Skin epidermis (tissue), 12 donors: ENCODE measurements at regions not wholly inside any gene's neighbourhood (a gene's known extent, or its start where the extent isn't known, plus 50 kb on each side); places are given as distances from the start of the nearest gene placed in this dataset.

Source experiments
- H3K27ac ChIP-seq, 21 experiments: fragments of 200-600 bp; sonication (generic) in 11 of 21; one replicate each; pipeline ENCODE4 v1.5.0; 2020; ENCODE audit warnings: mild to moderate bottlenecking in 3 of 21, inconsistent platforms in 2 of 21, moderate library complexity in 2 of 21
- H3K4me3 ChIP-seq, 7 experiments: fragments of 200-600 bp; sonication (generic) in 2 of 7; one replicate each; pipeline ENCODE4 v1.5.0; 2020; ENCODE audit warnings: inconsistent platforms in 2 of 7, mild to moderate bottlenecking in 2 of 7, moderate library complexity in 1 of 7

DNA sequence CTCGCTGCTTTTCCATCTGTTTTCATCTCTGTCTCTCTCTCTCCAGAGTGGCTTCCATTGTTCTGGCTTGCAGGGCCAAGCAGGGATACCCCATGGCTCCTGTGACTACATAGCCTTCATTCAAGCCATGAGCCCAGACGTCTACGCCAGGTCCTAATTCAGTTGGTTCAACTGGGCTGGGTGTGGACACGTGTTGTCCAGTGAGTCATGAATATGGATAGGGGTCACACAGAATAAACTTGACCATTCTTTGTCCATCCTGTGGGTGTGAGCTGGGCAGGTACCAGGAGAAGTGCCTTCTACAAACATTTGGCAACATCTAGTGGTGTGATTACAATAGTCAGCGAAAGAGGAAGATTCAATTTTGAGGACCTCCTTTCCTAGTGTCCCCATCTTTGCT lies 96.9 kb upstream of the ARMC2 start:
- no peak overlapping the region for H3K4me3 ChIP-seq
- no peak overlapping the region for H3K27ac ChIP-seq

DNA sequence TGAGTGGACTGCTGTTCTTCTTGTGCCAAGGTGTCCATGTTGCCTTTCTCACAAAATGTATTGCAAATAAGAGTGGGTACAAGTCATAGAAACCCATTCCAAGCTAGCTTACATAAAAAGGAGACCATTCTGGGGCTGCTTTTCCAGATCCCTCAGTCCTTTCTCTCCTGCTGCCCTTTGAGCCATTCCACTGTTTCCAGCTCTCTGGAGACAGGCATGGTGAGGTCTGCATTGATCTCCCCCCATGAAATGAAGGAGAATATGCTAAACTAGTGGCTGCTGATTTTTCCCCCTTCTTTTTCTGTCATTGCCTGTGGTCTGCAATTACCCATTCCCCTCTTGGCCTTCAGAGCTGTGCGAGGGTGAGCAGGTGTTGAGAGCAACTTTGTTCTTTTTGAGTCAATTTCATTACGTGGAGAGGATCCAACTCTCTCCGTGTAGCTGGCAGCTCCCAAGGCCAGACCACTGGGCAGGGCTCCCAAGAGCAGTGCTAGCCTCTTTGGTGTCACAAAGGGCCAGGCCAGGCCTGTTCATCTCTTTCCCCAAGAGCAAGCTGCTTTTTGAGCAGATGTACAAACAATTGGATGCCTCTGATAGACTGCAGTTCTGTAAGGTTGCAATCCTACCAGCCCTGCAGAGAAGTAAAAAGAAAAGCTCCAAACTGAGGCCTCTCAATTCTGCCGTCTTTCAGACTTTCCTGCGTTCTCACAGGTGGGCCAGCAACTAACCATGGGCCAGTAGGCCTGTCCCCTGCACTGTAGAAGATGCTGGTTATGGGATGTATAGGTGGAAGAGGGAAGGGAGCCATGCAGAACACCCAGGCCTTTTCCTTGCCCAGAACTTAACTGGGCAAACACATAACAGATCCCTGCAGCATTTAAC lies 96.1 kb upstream of the ARMC2 start:
- no peak overlapping the region for H3K27ac ChIP-seq
- H3K4me3 ChIP-seq: no peak overlapping the region

DNA sequence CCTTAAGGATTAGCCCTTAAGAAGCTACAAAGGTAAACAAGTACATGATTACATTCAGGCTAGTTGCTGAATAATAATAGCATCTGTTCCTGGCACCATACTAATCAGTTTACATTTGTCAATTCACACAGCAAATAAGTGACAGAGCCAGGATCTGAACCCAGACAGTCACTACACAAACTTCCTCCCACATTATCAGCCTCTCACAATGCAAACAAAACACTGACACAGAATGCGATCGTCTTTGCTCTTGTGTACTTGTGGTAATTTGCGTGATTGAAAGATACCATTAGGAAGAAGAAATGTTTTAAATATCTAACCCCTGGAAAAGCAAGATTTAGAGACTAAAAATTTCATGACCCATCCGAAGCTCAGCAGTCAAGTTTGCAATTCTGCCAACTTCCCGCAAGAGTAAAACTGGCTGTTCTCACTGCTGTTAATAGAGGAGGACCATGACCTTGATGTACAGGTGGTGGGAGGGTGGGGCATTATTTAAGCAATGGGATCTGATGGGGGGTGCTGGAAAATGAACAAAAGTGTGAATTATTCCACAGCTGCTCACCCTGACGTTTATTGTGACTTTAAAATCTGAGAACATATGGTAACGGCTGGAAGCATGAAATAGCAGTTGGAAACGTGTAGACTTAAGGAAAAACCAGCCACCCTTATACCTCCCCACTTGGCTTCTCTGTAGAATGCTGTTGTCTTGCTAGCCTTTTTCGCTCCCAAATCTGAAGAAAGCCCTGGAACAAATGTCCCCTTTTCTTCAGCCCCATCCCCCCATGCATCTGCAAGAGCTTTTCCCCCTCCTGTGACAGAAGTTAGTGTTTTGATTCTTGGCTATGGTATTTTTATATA lies 95.3 kb upstream of the ARMC2 start:
- Histone ChIP-seq H3K4me3 (no peak overlapping the region), H3K27ac (no peak overlapping the region)

DNA sequence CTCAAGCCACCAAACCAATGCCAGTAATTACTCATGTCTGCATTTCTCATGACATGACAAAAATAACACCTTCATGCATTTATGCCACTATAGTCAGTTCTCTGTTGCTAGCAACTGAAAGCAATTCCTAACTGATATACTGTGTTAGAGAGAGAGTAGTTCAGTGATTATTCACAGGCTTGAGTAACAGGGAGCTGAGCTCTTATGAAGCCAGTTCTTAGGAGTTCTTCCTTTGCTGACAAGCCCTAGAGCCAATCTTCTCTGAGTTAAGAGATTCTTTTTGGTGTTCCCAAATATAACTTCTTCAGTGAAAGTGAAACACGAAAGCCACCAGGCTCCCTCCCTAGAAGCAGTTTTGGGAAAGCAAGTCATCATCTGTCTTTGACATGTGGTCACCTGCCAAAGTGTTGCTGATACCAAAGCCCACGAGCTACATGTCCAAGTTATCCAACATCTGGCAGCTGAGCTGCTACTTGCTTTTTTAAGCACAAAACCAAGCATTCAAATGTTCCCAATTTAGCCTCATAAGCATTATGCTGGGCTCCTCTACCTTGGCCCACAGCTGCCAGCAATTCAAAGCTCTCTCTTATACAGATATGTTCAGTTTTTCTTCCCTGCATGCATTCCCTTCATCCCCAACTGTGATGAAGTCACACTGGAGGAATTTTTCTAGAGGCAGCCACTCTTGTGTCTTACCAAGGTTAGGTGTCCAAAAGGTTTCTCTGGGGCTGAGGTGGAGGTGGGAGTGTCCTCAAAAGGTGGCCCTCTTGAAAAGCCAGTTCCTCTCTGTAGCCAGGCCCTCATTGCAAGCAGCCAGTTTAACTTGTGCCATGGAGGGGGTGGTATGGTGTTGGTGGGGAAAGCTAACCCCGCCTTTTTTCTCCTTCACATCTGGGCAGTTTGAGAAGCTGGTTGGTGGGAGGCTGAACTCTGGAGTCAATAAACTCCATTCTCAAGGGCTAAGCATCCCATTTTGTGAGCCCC lies 92.7 kb upstream of the ARMC2 start:
- no peak overlapping the region for H3K27ac ChIP-seq
- no peak overlapping the region for H3K4me3 ChIP-seq

DNA sequence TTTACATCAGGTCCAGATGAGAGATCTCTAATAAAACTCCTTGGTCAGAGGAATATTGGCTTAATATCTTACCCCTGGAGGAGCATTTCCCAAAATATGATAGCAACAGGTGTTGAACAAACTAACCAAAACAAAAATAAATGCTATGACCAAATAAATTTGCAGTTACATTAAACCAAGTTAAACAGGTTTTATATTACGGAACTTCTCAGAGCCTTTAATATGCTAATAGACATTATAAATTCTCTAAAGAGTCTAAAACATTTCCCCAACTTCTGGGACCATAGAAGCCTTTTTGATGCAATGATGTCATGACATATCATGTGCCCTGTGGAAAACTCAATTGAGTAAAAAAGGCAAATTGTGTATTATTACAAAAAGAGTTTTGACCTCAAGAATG lies 90.9 kb upstream of the ARMC2 start:
- H3K4me3 ChIP-seq: no peak overlapping the region
- no peak overlapping the region for H3K27ac ChIP-seq

DNA sequence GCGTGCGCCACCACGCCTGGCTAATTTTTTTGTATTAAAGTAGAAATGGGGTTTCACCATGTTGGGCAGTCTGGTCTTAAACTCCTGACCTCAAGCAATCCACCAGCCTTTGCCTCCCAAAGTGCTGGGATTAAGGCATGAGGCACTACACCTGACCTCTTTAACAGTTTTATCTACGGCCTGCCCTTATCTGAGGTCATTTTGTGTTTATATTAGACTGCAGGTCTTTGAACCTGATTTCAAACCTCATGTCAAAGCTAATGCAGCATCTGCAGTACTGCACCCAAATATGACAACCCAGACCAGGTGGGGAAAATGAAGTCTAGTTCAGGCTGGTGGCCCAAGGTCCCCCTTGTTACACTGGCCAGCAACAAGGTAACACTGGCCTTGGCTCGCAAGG lies 89.3 kb upstream of the ARMC2 start:
- H3K27ac ChIP-seq: no peak overlapping the region

DNA sequence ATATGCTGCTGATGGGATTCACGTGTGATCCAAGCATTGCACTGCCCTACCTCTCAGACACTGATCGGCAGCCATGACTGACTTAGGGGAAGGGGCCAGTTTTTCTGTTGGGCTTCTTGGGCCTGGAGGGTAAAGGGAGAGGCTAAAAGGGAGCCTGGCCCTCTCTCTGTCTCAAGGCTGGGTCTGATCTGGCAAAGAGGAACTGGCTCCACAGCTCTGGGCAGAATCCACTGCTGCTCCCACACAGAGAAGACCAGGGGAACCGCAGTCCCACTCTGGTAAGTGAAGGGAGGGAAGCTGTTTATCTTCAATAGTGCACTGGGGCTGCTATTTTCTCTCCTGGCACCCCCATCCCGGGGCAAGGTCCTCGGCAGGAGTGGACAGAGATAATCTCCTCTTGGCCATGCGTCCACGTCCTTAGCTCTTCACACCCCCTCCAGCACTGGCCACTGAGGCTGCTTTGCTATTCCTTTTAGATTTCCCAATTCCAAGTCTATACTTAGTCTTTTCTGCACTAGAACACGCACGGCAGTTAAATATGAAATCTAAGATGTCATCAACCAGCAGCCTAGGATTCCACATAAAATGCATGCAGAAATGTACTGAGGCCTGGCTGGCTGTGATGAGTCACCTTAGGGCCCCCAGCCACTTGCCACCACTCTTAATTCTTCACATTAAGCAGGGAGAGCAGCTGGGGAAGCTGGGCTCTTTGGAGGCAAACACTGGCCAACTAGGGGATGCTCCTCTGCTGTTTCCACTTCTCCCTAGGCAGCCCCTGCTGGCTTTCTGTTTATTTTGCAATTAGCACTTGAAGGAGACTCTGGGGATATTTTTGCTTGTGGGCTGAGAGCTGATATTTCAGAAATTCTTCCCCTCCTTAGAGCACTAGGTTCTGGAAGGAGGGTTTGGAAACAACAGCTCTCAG lies 87.8 kb upstream of the ARMC2 start:
- H3K27ac ChIP-seq: no peak overlapping the region
- H3K4me3 ChIP-seq: no peak overlapping the region

More for the DNA sequence above, 89.3 kb upstream of the ARMC2 start:
- no peak overlapping the region for H3K4me3 ChIP-seq

DNA sequence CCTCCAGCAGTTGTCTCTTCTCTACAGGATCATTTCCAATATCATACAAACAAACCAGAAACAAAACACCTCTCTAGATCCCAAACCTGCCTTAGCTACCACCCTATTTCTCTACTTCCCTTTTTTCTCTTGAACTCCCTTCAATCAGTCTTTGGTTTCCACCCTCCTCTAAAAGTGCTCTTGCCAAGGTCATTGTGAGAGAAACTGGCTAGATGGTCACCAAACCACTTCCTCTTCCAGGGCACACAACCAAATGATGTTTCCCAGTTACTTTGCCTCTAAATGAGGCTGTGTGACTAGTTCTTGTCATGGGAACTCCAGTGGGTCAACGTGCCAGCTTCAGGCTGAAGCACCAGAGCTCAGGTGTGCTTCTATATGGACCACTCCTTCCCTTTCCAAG lies 85.8 kb upstream of the ARMC2 start:
- Histone ChIP-seq H3K27ac (no peak overlapping the region), H3K4me3 (no peak overlapping the region)

DNA sequence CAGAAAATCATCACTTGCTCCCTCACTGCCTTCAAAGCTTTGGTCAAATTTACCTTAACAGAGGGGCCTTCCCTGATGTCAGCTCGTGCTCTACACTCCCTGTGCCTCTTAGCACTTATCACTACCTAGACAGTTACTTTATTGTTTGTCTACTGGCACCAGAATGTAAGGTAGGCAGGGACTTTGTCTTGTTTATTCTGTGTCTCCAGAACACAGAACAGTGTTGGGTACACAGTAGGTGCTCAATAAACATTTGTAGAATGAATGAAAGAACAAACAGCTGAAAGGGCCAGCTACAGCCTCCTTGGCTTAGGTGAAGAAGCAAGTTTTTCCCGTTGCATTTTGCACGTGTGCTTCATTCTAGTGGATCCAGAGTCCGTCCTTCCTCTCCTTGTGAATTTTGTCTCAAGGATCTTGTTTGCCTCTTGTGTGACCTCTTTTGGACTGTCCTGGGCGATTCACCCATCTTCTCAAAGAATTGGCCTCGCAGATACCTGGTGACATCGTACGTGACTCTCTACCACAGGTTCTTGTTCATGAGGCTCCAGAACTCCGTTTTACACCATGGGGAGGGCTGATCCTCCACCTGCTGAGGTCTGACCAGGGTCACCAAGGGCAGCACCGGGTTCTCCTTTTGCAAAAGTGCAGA lies 84.2 kb upstream of the ARMC2 start:
- H3K27ac ChIP-seq: no peak overlapping the region
- no peak overlapping the region for H3K4me3 ChIP-seq

DNA sequence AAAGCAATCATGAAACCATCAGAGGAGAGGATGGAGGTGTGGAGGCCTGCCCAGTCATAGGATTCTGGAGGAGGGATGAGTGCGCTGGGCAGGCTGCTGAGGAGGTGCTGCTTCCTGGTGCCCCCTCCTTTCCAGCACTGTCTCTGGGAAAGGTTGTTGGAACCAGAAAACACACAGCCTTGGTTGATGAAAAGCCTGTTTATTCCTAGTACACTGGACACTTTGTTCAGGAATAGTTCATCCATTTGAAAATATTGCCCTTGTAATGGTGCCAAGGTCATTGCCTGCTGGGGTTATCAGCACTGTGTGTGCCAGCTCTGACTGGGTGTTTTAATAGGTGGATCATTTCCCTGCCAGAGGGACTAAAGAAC lies 83.7 kb upstream of the ARMC2 start:
- no peak overlapping the region for H3K27ac ChIP-seq

DNA sequence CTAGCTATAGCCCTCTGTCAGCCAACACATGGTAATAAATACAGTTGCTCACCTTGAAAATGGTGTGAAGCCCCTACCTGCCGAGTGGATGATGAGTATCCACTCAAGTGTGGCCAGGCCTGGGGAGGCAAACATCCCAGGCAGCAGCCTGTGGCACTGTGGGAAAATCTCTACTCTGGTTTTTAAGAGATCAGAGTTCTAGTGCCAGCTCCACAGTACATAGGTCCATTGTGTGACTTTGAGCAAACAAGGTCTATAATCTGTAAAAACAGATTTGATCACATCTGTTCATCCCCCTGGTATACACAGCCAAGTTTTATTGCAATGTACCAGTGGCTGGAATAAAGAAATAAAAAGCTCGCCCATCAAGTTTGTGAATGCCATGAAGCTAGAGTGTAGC lies 82.7 kb upstream of the ARMC2 start:
- no peak overlapping the region for H3K27ac ChIP-seq
- H3K4me3 ChIP-seq: no peak overlapping the region

More for the DNA sequence above, 83.7 kb upstream of the ARMC2 start:
- H3K4me3 ChIP-seq: no peak overlapping the region

DNA sequence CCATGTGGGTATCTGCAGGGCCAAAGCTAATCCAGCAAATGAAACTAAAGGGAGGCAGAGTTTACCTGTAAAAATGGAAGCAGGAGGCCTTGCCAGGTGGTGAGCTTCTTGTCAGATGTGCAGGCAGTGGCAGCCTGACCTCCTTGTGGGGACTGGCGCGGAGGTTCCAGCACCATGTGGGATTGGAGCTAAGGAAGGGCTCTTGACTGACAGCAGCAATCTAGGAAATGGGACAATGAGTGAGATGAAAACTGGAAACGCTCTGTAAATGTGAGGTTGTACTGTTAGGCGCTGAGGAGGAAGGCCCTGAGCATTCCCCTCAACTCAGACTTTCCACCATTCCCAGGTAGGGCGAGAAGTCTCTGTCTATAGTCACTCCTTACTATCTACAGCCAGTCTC lies 81.8 kb upstream of the ARMC2 start:
- Histone ChIP-seq H3K27ac (no peak overlapping the region), H3K4me3 (no peak overlapping the region)

DNA sequence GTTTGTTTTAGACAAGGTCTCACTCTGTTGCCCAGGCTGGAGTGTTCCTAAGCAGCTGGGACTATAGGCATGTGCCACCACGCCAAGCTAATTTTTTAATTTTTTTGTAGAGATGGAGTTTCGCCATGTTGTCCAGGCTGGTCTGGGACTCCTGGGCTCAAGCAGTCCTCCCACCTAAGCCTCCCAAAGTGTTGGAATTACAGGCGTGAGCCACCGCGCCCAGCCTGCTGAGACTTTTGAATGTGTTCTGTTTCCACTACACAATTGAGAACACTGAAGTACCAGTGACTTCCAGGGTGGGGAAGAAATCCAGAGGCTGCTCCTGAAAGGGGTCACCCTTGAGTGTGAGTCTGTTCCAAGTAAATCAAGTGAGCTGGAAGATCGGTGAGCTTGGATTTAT lies 81.3 kb upstream of the ARMC2 start:
- Histone ChIP-seq H3K27ac (no peak overlapping the region), H3K4me3 (no peak overlapping the region)

DNA sequence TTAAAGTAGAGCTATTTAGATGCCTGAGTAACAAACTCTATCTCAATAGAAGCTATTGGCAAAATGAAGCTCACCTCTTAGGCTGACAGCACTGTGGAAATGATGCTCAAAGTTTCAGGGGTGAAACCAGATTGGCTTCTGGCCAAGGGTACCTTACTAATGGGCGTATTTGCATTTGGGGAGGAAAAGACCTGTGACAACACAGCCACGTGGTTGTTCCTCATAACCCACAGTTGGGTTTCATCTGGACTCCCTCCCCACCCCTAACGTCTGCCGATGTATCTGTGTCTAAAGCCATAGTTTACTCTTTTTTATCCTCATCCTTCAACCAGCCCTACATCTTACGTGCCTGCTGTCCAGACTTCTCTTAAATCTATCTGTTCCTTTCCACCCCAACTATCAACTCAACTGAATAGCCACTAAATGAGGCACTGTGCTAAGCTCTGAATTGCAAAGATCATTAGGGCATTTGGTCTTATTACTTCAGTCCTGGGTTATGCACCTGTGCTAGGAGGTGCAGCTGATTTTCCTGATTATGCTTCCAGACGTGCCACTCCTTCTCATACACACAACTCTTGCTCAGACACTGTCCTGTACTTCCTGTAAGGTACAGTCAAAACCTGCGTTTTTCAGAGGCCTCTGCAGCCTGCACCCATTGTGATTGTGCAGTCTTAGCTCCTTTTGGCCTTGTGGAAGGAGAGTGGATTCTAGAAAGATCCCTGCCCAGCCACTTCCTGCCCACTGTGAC lies 80.6 kb upstream of the ARMC2 start:
- Histone ChIP-seq H3K4me3 (no peak overlapping the region), H3K27ac (no peak overlapping the region)

DNA sequence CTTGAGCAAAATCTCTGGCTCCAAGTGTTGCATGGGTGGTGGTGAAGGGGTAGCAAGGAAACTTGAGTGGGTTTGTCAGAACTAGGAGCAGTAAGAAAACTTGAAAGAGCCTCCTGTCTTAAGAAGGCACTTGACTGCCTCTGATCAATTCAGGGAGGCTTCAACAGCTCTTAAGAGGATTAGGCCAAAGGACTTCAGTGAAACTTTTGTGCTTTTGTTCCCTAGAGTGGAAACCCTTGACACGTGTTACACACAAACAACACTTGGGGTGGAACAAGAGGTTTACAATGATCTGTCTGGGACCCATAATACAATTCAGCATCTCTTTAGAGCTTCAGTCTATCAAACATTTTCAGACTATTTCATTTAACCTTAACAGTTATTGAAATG lies 80.1 kb upstream of the ARMC2 start:
- Histone ChIP-seq H3K27ac (no peak overlapping the region), H3K4me3 (no peak overlapping the region)

DNA sequence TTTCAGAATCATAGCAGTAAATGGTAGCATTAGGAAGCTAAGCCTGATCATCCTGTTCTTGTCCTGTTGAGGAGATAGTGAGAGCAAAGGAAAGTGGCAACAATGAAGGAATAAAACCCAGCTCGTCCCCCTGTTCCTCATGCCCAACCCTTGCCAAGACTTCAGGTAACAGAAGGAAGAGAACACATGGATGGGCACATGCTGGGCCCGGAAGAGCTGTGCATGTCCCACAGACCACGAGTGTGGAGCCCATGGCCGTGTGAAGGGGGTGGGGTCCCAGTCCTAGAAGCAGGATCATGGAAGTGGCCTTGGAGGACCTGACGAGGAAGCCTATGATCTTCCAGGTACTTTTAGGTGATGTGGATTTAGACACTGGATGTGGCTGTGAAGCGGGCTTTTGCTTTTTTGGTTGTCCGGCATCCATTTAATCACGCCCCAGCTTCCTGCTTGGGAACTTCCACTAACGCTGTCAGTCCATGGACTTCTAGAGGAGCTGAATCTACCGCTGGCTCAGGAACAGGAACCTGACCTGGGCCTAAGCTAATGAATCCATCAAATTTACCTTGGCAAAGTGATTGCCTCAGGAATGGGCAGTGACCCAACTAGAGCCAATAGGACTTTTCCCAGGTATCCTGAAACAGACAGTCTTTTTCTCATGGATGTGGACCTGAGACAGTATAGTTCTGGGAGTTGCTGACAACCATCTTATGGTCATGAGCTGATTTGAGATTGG lies 79.3 kb upstream of the ARMC2 start:
- no peak overlapping the region for H3K4me3 ChIP-seq
- H3K27ac ChIP-seq: no peak overlapping the region

DNA sequence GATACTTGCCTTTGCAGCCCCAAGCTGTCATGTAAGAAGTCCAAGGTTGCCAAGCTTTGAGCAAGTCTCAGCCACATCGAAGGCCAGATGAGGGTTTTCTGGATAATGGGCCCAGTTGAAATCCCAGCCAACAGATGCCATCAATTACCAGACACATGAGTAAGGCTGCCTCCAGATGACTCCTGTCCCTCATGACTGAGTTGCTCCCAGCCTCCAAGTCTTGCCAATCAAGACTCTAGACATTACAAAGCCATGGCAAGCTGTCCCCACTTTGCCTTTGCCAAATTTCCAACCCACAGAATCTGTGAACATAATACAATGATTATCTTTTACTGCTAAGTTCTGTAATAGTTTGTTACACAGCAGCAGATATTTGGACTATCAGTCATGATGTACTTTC lies 76.8 kb upstream of the ARMC2 start:
- no peak overlapping the region for H3K4me3 ChIP-seq
- H3K27ac ChIP-seq: no peak overlapping the region
